ENCODE measurements at regions not wholly inside any gene's neighbourhood (a gene's known extent, or its start where the extent isn't known, plus 50 kb on each side); places are given as distances from the start of the nearest gene placed in this dataset.

DNA sequence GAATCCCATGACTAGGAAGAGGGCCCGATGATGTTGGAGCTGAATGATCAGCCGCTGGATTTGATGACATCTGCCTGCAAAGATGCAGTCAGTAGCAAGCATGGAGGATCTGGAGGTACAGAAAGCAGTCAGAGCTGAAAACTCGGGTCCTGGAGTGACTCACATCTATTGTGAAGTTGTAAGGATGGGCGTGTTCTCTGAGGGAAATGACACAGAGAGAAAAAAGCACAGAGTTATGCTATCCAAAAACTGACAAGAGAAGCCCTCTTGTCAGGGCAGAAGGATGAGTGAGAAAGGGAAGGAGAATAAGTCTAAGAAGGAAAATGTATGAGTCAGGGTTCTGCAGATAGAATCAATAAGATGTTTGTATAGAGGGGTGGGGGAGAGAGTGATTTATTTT lies 380.4 kb upstream of the CCDC196 start:
- Histone ChIP-seq H3K4me3 (ENCODE audit: low read depth, low read length) (no peak overlapping the region), H3K27me3 (replicated peaks) (no peaks in the 10 kb centered on the region), H3K27ac (no peak overlapping the region), H3K36me3 (replicated peaks) (no peaks in the 10 kb centered on the region)
- DNase-seq: peak; percentile 1
- TF ChIP-seq, protein P1, sequence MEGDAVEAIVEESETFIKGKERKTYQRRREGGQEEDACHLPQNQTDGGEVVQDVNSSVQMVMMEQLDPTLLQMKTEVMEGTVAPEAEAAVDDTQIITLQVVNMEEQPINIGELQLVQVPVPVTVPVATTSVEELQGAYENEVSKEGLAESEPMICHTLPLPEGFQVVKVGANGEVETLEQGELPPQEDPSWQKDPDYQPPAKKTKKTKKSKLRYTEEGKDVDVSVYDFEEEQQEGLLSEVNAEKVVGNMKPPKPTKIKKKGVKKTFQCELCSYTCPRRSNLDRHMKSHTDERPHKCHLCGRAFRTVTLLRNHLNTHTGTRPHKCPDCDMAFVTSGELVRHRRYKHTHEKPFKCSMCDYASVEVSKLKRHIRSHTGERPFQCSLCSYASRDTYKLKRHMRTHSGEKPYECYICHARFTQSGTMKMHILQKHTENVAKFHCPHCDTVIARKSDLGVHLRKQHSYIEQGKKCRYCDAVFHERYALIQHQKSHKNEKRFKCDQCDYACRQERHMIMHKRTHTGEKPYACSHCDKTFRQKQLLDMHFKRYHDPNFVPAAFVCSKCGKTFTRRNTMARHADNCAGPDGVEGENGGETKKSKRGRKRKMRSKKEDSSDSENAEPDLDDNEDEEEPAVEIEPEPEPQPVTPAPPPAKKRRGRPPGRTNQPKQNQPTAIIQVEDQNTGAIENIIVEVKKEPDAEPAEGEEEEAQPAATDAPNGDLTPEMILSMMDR (IDR thresholded peaks at IDR 0.05; ENCODE audit: low read depth, low read length, missing control alignments): no peak
- in situ Hi-C loops (cut with HindIII; ENCODE audit: low pct_ligation_motif_present, low sequenced_read_pairs): no loop called here

DNA sequence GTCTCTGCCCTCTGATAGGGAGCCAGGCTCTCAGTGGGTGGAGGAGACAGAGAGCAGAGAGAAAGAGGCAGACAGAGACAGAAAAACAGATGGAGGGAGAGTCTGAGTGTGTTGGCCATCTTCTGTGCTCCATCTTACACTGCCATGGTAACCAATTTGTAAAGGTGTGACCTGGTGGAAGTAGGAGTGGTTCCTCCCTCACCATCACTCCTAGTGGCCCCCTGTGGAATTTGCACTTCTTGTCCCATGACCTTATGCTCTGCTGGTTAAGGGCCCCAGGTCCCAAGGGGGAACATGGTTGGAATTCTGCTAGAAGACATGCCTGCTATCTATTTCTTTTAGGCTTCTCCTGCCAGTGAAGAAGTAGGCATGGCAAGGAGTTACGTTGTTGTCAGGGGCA lies 376.7 kb upstream of the CCDC196 start:
- TF ChIP-seq, protein P1 (IDR thresholded peaks at IDR 0.05; ENCODE audit: low read depth, low read length, missing control alignments): no peak
- in situ Hi-C loops (cut with HindIII; ENCODE audit: low pct_ligation_motif_present, low sequenced_read_pairs): no loop called here
- H3K27me3 ChIP-seq (replicated peaks): no peaks in the 10 kb centered on the region
- H3K4me3 ChIP-seq (ENCODE audit: low read depth, low read length): no peak overlapping the region
- H3K36me3 ChIP-seq (replicated peaks): no peaks in the 10 kb centered on the region
- H3K27ac ChIP-seq: no peak overlapping the region
- no peak for DNase-seq

DNA sequence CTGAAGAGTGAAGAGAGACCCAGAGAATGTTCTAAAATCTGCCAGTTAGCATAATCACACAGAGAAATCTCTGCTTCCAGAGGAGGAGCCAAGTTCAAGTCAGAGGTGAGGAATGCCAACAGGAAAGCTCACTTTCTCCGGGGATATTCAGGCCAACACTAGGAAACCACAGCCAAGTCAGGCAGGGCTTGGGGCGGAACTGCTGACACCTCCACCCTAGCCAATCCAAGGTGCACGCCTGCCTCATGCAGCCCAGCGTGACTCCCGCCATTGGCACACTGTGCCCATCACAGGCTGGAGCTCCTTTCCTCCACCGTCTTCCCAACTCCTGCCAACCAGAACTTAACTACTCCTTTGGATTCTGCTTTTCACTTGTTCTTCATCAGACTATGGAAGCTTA lies 374.3 kb upstream of the CCDC196 start:
- H3K4me3 ChIP-seq (ENCODE audit: low read depth, low read length): no peak overlapping the region
- H3K27me3 ChIP-seq (replicated peaks): no peaks in the 10 kb centered on the region
- no peak for DNase-seq
- no peak overlapping the region for H3K27ac ChIP-seq
- in situ Hi-C loops (cut with HindIII; ENCODE audit: low pct_ligation_motif_present, low sequenced_read_pairs): no loop called here
- TF ChIP-seq, protein P1 (IDR thresholded peaks at IDR 0.05; ENCODE audit: low read depth, low read length, missing control alignments): no peak
- no peaks in the 10 kb centered on the region for H3K36me3 ChIP-seq (replicated peaks)

DNA sequence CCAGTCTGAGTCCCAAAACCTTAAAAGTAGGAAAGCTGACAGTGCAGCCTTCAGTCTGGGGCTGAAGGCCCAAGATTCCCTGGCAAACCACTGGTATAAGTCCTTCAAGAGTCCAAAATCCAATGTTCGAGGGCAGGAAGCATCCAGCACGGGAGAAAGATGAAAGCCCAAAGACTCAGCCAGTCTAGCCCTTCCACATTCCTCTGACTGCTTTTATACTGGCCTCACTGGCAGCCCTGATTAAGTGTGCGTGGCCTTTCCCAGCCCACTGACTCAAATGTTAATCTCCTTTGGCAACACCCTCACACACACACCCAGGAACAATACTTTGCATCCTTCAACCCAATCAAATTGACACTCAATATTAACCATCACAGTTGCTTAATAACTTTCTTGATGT lies 372.1 kb upstream of the CCDC196 start:
- no peak for DNase-seq
- TF ChIP-seq, protein P1 (IDR thresholded peaks at IDR 0.05; ENCODE audit: low read depth, low read length, missing control alignments): no peak
- H3K27ac ChIP-seq: no peak overlapping the region
- no peaks in the 10 kb centered on the region for H3K27me3 ChIP-seq (replicated peaks)
- in situ Hi-C loops (cut with HindIII; ENCODE audit: low pct_ligation_motif_present, low sequenced_read_pairs): no loop called here
- H3K4me3 ChIP-seq (ENCODE audit: low read depth, low read length): no peak overlapping the region
- H3K36me3 ChIP-seq (replicated peaks): no peaks in the 10 kb centered on the region

DNA sequence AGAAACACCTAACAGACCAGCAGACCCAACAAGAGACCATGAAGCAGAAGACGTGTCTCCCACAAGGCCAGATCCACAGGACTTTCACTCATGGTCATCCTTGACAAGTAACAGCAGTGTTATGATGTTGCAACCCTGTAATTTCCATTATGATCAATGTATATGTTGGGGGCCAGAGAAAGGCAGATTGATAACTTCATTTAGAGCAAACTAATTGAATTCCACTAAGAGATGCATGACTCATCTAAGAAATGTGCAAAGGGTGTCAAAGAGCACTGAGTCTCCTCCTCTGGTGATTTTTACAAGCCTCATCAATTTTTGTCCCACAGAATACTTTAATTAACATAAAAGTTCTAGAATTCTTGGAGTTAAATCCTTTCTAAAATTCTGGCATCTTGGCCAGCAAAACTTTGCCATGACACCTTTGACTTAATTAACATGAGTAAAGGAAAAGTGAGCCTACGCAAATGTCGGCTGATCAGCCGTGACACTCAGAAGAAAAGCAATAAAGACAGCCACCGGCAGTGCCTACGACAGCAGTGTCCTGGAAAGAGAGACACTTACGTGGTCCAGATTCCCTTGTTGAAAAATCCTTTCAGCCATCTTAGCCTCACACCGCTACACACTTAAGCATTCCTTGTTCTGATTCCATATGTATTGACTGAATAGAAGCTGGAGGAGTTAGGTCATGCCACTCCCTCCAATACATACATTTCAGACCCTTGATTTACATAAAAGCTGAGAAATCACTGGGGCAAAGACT lies 370.2 kb upstream of the CCDC196 start:
- no peaks in the 10 kb centered on the region for H3K36me3 ChIP-seq (replicated peaks)
- in situ Hi-C loops (cut with HindIII; ENCODE audit: low pct_ligation_motif_present, low sequenced_read_pairs): no loop called here
- no peaks in the 10 kb centered on the region for H3K27me3 ChIP-seq (replicated peaks)
- no peak for DNase-seq
- no peak overlapping the region for H3K4me3 ChIP-seq (ENCODE audit: low read depth, low read length)
- H3K27ac ChIP-seq: no peak overlapping the region
- TF ChIP-seq, protein P1 (IDR thresholded peaks at IDR 0.05; ENCODE audit: low read depth, low read length, missing control alignments): no peak

DNA sequence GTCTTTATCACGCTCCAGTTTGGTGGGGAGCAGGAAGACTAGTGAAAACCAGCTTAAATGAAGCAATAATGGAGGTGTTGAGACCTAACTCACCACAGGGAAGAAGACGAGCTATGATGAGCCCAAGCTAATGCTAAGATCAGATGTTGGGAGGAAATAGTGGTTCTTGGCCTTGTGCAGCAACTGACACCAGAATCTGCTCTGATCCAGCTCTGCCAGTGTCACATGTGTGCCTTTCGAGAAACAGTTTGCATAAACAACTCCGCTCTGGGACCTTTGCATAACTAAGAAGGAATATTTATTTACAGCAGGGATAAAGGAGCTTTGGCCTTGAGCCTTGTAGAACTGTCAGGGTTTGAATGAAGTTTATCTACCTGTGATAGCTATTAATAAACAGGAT lies 369.4 kb upstream of the CCDC196 start:
- no peaks in the 10 kb centered on the region for H3K27me3 ChIP-seq (replicated peaks)

More for the DNA sequence above, 369.4 kb upstream of the CCDC196 start:
- no peaks in the 10 kb centered on the region for H3K36me3 ChIP-seq (replicated peaks)
- no peak overlapping the region for H3K4me3 ChIP-seq (ENCODE audit: low read depth, low read length)
- in situ Hi-C loops (cut with HindIII; ENCODE audit: low pct_ligation_motif_present, low sequenced_read_pairs): no loop called here
- no peak overlapping the region for H3K27ac ChIP-seq
- TF ChIP-seq, protein P1 (IDR thresholded peaks at IDR 0.05; ENCODE audit: low read depth, low read length, missing control alignments): no peak
- DNase-seq: no peak

Data from brain microvascular endothelial cell (primary cell).